ENCODE measurements at regions not wholly inside any gene's neighbourhood (a gene's known extent, or its start where the extent isn't known, plus 50 kb on each side); places are given as distances from the start of the nearest gene placed in this dataset.
A peak's percentile ranks its signal among the peaks of the same experiment; 100 is the strongest.

- H3K4me3 ChIP-seq (ENCODE audit: insufficient read depth, low read depth, low read length): no peak overlapping the region
- Mint-ChIP-seq H3K27ac (ENCODE audit: unreplicated experiment) (no peak overlapping the region), H3K4me1 (ENCODE audit: low read depth, unreplicated experiment) (no peaks in the 10 kb centered on the region), H3K4me3 (ENCODE audit: unreplicated experiment) (no peak overlapping the region), H3K9me3 (ENCODE audit: unreplicated experiment) (peaks cover 2% of the 10 kb centered on the region), H3K36me3 (ENCODE audit: low read depth, unreplicated experiment) (no peaks in the 10 kb centered on the region), H3K27me3 (ENCODE audit: low read depth, unreplicated experiment) (peaks cover 6% of the 10 kb centered on the region)
- FAIRE-seq (no peak), DNase-seq (ENCODE audit: low read depth) (peak; percentile 2)
- H3K36me3 ChIP-seq (ENCODE audit: insufficient read depth, low read length): no peaks in the 10 kb centered on the region
- H3K27ac ChIP-seq (ENCODE audit: low read depth, low read length): no peak overlapping the region
- H4K20me1 ChIP-seq (ENCODE audit: insufficient read depth, low read length): no peaks in the 10 kb centered on the region
- no peak overlapping the region for H3K4me2 ChIP-seq (ENCODE audit: low read length)
- no peak overlapping the region for H2AFZ ChIP-seq (ENCODE audit: low read depth, low read length)
- TF ChIP-seq CTCF (IDR thresholded peaks at IDR 0.05; ENCODE audit: insufficient read depth, low read depth, low read length) (no peak), EZH2 (IDR thresholded peaks at IDR 0.05; ENCODE audit: insufficient read depth, low read length) (no peak)
- H3K79me2 ChIP-seq (ENCODE audit: insufficient read depth, low read length): no peaks in the 10 kb centered on the region
- H3K9ac ChIP-seq (ENCODE audit: low read length): no peak overlapping the region
- no peaks in the 10 kb centered on the region for H3K9me3 ChIP-seq (ENCODE audit: insufficient read depth, low read depth, low read length)
- no peaks in the 10 kb centered on the region for H3K27me3 ChIP-seq (ENCODE audit: insufficient read depth, low read length)
- no peaks in the 10 kb centered on the region for H3K4me1 ChIP-seq (ENCODE audit: insufficient read depth, low read length)
Measured at GRCh38 chr2:220583725-220584124, 956.3 kb downstream of the SLC4A3 start.

GRCh38 chr2:220585241-220585640 lies 957.8 kb downstream of the SLC4A3 start:
- Histone ChIP-seq H3K9me3 (ENCODE audit: insufficient read depth, low read depth, low read length) (no peaks in the 10 kb centered on the region), H3K27me3 (ENCODE audit: insufficient read depth, low read length) (no peaks in the 10 kb centered on the region), H3K79me2 (ENCODE audit: insufficient read depth, low read length) (no peaks in the 10 kb centered on the region), H3K36me3 (ENCODE audit: insufficient read depth, low read length) (no peaks in the 10 kb centered on the region), H4K20me1 (ENCODE audit: insufficient read depth, low read length) (no peaks in the 10 kb centered on the region), H2AFZ (ENCODE audit: low read depth, low read length) (no peak overlapping the region), H3K4me1 (ENCODE audit: insufficient read depth, low read length) (no peaks in the 10 kb centered on the region), H3K9ac (ENCODE audit: low read length) (no peak overlapping the region), H3K4me2 (ENCODE audit: low read length) (no peak overlapping the region), H3K4me3 (ENCODE audit: insufficient read depth, low read depth, low read length) (no peak overlapping the region), H3K27ac (ENCODE audit: low read depth, low read length) (no peak overlapping the region)
- peaks cover 11% of the 10 kb centered on the region for H3K27me3 Mint-ChIP-seq (ENCODE audit: low read depth, unreplicated experiment)
- no peak for FAIRE-seq
- no peak overlapping the region for H3K27ac Mint-ChIP-seq (ENCODE audit: unreplicated experiment)
- H3K4me3 Mint-ChIP-seq (ENCODE audit: unreplicated experiment): no peak overlapping the region
- H3K36me3 Mint-ChIP-seq (ENCODE audit: low read depth, unreplicated experiment): no peaks in the 10 kb centered on the region
- H3K9me3 Mint-ChIP-seq (ENCODE audit: unreplicated experiment): peaks cover 2% of the 10 kb centered on the region
- TF ChIP-seq CTCF (IDR thresholded peaks at IDR 0.05; ENCODE audit: insufficient read depth, low read depth, low read length): no peak
- no peak for TF ChIP-seq EZH2 (IDR thresholded peaks at IDR 0.05; ENCODE audit: insufficient read depth, low read length)
- no peaks in the 10 kb centered on the region for H3K4me1 Mint-ChIP-seq (ENCODE audit: low read depth, unreplicated experiment)
- peak; percentile 5 for DNase-seq (ENCODE audit: low read depth)

- H3K9me3 Mint-ChIP-seq (ENCODE audit: unreplicated experiment): peaks cover 2% of the 10 kb centered on the region
- no peak overlapping the region for H3K4me3 Mint-ChIP-seq (ENCODE audit: unreplicated experiment)
- Histone ChIP-seq H3K36me3 (ENCODE audit: insufficient read depth, low read length) (no peaks in the 10 kb centered on the region), H3K27me3 (ENCODE audit: insufficient read depth, low read length) (no peaks in the 10 kb centered on the region), H3K4me3 (ENCODE audit: insufficient read depth, low read depth, low read length) (no peak overlapping the region), H3K4me2 (ENCODE audit: low read length) (no peak overlapping the region), H3K27ac (ENCODE audit: low read depth, low read length) (no peak overlapping the region), H3K9me3 (ENCODE audit: insufficient read depth, low read depth, low read length) (no peaks in the 10 kb centered on the region), H3K79me2 (ENCODE audit: insufficient read depth, low read length) (no peaks in the 10 kb centered on the region), H2AFZ (ENCODE audit: low read depth, low read length) (no peak overlapping the region), H3K9ac (ENCODE audit: low read length) (no peak overlapping the region), H3K4me1 (ENCODE audit: insufficient read depth, low read length) (no peaks in the 10 kb centered on the region), H4K20me1 (ENCODE audit: insufficient read depth, low read length) (no peaks in the 10 kb centered on the region)
- peaks cover 11% of the 10 kb centered on the region for H3K27me3 Mint-ChIP-seq (ENCODE audit: low read depth, unreplicated experiment)
- DNase-seq (ENCODE audit: low read depth) (no peak), FAIRE-seq (no peak)
- TF ChIP-seq EZH2 (IDR thresholded peaks at IDR 0.05; ENCODE audit: insufficient read depth, low read length) (no peak), CTCF (IDR thresholded peaks at IDR 0.05; ENCODE audit: insufficient read depth, low read depth, low read length) (no peak)
- H3K36me3 Mint-ChIP-seq (ENCODE audit: low read depth, unreplicated experiment): no peaks in the 10 kb centered on the region
- H3K4me1 Mint-ChIP-seq (ENCODE audit: low read depth, unreplicated experiment): no peaks in the 10 kb centered on the region
- H3K27ac Mint-ChIP-seq (ENCODE audit: unreplicated experiment): no peak overlapping the region
Measured at GRCh38 chr2:220586980-220587530, 959.6 kb downstream of the SLC4A3 start.
